Upper lobe of right lung (tissue), 1 donor: ENCODE measurements at regions not wholly inside any gene's neighbourhood (a gene's known extent, or its start where the extent isn't known, plus 50 kb on each side); places are given as distances from the start of the nearest gene placed in this dataset.
"Not testable (repeated sequence)": the region's sequence is repeated elsewhere in the genome, so short reads cannot be mapped to it uniquely, and the experiment has no call there.

ENCODE experiments used
- ATAC-seq: fragments of 200-7000 bp; cut with Tn5 transposase; one replicate; pipeline ENCODE4 v1.9.1; 2020; ENCODE audit warnings: mild to moderate bottlenecking, moderate library complexity
- DNase-seq: peaks from one replicate; pipeline ENCODE4 v3.0.0-alpha.2; 2020
- H3K27ac ChIP-seq: fragments of 200-600 bp; one replicate; pipeline ENCODE4 v1.8.0; 2022
- H3K27me3 ChIP-seq: fragments of 200-600 bp; one replicate; pipeline ENCODE4 v1.8.0; 2022; ENCODE audit warnings: mild to moderate bottlenecking
- H3K36me3 ChIP-seq: fragments of 200-600 bp; one replicate; pipeline ENCODE4 v1.8.0; 2022
- H3K4me1 ChIP-seq: fragments of 200-600 bp; one replicate; pipeline ENCODE4 v1.8.0; 2022
- H3K4me3 ChIP-seq: fragments of 200-600 bp; one replicate; pipeline ENCODE4 v1.8.0; 2022; ENCODE audit warnings: mild to moderate bottlenecking
- H3K9me3 ChIP-seq: fragments of 200-600 bp; one replicate; pipeline ENCODE4 v1.8.0; 2022
- intact Hi-C: fragments of 100-400 bp; cut with DNase I; formaldehyde crosslinking; loops from one replicate; pipeline ENCODE4 v1.11.0; 2022
- TF ChIP-seq, protein P1 (sequence below): fragments of 200-600 bp; IDR thresholded peaks from one replicate; pipeline ENCODE4 v1.8.0; 2022; ENCODE audit warnings: antibody characterized with exemption
- donor health status: DM: no; HTN: yes; CAD: no; lungs with severe emphysema.

DNA sequence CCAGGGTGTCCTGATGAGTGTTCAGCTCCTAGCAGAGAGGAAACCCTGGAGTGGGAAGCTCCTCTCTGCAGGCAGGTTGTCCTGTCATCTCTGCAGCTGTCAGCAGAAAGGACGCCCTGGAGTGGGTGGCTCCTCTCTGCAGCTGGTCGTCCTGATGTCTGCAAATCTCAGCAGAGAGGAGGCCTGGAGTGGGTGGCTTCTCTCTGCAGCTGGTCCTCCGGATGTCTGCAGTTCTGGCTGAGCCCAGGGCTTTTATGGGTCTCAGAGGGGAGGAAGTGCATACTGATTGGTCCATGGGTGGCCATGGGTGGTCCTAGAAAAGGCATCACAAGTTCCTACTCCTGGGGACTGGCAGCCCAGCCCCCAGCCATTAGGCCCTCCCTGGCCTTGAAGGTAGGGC lies 102.6 kb upstream of the BNIP2 start:
- Histone ChIP-seq H3K27ac (no peak overlapping the region), H3K4me1 (no peaks in the 10 kb centered on the region), H3K27me3 (peaks cover 24% of the 10 kb centered on the region), H3K4me3 (no peak overlapping the region), H3K9me3 (no peaks in the 10 kb centered on the region), H3K36me3 (no peaks in the 10 kb centered on the region)
- DNase-seq (no peak), ATAC-seq (no peak)
- TF ChIP-seq, protein P1, sequence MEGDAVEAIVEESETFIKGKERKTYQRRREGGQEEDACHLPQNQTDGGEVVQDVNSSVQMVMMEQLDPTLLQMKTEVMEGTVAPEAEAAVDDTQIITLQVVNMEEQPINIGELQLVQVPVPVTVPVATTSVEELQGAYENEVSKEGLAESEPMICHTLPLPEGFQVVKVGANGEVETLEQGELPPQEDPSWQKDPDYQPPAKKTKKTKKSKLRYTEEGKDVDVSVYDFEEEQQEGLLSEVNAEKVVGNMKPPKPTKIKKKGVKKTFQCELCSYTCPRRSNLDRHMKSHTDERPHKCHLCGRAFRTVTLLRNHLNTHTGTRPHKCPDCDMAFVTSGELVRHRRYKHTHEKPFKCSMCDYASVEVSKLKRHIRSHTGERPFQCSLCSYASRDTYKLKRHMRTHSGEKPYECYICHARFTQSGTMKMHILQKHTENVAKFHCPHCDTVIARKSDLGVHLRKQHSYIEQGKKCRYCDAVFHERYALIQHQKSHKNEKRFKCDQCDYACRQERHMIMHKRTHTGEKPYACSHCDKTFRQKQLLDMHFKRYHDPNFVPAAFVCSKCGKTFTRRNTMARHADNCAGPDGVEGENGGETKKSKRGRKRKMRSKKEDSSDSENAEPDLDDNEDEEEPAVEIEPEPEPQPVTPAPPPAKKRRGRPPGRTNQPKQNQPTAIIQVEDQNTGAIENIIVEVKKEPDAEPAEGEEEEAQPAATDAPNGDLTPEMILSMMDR, result no peak
- intact Hi-C loops, result no loop called here

DNA sequence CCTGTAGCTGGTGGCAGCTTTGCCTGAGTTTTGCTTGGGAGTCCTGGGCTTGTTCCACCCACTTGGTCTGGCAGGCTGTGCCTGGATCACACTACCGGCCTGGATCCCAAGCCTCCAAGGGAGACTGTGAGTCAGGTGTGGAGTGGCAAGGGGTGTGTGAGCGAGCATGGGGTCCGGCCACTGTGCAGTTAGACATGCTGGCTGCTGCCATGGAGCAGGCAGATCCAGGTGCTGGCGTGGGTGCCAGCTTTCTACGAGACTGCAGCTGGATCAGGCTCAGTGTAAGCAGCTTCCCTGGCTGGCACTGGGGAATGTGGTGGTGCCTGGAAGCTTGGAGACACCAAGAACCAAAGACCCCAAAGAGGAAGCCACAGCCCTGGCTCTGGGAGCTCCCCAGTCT lies 102.0 kb upstream of the BNIP2 start:
- Histone ChIP-seq H3K27ac (no peak overlapping the region), H3K36me3 (no peaks in the 10 kb centered on the region), H3K9me3 (no peaks in the 10 kb centered on the region), H3K27me3 (peaks cover 24% of the 10 kb centered on the region), H3K4me3 (no peak overlapping the region), H3K4me1 (no peaks in the 10 kb centered on the region)
- intact Hi-C loops, result no loop called here
- ATAC-seq (no peak), DNase-seq (no peak)
- TF ChIP-seq, protein P1, result no peak

DNA sequence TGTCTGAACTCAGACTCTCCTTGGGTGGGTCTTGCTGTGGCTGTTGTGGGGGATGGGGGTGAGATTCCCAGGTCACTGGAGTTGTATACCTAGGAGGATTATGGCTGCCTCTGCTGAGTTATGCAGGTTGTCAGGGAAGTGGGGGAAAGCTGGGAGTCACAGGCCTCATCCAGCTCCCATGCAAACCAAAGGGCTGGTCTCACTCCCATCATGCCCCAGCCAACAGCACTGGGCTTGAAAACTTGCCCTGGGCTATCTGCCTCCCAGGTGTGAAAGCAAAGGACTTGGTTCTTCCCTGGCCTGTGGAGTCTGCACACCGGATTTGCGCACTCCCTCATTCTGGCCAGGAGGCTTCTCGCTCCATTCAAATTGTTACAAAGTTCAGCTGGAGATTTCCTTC lies 97.3 kb upstream of the BNIP2 start:
- H3K9me3 ChIP-seq, intact Hi-C loops, ATAC-seq, H3K4me3 ChIP-seq, H3K4me1 ChIP-seq, DNase-seq, H3K36me3 ChIP-seq, H3K27ac ChIP-seq, H3K27me3 ChIP-seq: not testable (repeated sequence)

DNA sequence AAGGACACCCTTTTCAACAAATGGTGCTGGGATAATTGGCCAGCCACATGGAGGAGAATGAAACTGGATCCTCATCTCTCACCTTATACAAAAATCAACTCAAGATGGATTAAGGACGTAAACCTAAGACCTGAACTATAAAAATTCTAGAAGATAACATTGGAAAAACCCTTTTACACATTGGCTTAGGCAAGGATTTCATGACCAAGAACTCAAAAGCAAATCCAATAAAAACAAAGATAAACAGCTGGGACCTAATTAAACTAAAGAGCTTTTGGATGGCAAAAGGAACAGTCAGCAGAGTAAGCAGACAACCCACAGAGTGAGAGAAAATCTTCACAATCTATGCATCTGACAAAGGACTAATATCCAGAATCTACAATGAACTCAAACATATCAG lies 96.9 kb upstream of the BNIP2 start:
- ATAC-seq, H3K4me3 ChIP-seq, intact Hi-C loops, H3K27ac ChIP-seq, H3K4me1 ChIP-seq, DNase-seq, H3K36me3 ChIP-seq, H3K9me3 ChIP-seq, H3K27me3 ChIP-seq: not testable (repeated sequence)

DNA sequence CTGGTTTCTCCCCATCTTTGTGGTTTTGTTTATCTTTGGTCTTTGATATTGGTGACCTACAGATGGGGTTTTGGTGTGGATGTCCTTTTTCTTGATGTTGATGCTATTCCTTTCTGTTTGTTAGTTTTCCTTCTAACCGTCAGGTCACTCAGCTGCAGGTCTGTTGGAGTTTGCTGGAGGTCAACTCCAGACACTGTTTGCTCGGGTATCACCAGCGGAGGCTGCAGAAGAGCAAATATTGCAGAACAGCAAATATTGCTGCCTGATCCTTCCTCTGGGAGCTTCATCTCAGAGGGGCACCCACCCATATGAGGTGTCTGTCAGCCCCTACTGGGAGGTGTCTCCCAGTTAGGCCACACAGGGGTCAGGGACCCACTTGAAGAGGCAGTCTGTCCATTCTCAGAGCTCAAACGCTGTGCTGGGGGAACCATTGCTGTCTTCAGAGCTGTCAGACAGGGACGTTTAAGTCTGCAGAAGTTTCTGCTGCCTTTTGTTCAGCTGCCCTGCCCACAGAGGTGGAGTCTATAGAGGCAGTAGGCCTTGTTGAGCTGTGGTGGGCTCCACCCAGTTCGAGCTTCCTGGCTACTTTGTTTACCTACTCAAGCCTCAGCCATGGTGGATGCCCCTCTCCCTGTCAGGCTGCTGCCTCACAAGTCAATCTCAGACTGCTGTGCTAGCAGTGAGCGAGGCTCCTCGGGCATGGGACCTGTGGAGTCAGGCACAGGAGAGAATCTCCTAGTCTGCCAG lies 94.8 kb upstream of the BNIP2 start:
- DNase-seq, H3K27me3 ChIP-seq, ATAC-seq, H3K9me3 ChIP-seq, H3K36me3 ChIP-seq, intact Hi-C loops, H3K4me1 ChIP-seq, H3K4me3 ChIP-seq, H3K27ac ChIP-seq: not testable (repeated sequence)

DNA sequence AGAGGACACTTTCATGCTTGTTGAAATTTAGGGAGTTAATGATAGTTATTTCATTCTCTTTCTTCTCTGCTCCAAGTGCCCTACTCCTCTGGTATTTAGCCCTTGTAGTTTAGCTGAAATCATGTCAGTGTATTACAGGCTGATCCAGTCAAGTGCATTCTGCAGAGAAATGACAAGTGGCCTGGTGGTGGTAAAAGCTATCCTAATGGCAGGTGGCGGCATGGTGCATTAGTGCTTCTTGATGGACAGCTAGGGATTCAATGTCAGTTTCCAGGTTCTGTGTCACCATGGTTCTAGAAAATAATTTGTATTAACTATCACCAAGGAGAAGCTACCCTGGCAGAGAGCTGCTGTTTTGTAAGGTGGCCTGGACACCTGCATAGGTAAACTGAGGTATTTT lies 90.0 kb upstream of the BNIP2 start:
- TF ChIP-seq, protein P1, result no peak
- H3K9me3 ChIP-seq, result no peaks in the 10 kb centered on the region
- DNase-seq, result no peak
- intact Hi-C loops, result no loop called here
- no peaks in the 10 kb centered on the region for H3K36me3 ChIP-seq
- no peak for ATAC-seq
- no peaks in the 10 kb centered on the region for H3K4me1 ChIP-seq
- no peaks in the 10 kb centered on the region for H3K27me3 ChIP-seq
- no peak overlapping the region for H3K4me3 ChIP-seq
- no peak overlapping the region for H3K27ac ChIP-seq

DNA sequence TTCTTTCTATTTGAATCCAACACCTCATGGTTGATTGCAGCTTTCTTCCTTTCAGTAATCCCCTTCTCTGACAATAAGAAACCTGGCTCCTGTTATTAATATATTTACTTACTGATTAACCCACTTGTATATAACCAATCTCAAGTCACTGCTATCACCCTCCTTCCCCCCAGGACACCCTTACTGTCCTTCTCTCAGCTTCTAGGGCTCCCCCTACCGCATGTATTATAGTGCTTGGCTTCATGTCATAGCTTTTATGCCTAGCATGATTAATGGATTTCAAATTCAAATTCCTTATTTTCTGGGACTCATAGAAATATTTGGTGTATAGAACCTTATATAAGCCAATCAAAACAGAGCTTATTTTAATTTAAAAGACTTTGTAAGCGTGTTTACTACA lies 75.7 kb upstream of the BNIP2 start:
- H3K36me3 ChIP-seq, result no peaks in the 10 kb centered on the region
- no peaks in the 10 kb centered on the region for H3K4me1 ChIP-seq
- DNase-seq (no peak), ATAC-seq (no peak)
- TF ChIP-seq, protein P1, result no peak
- no peak overlapping the region for H3K27ac ChIP-seq
- no peak overlapping the region for H3K4me3 ChIP-seq
- intact Hi-C loops, result no loop called here
- peaks cover 15% of the 10 kb centered on the region for H3K27me3 ChIP-seq
- no peaks in the 10 kb centered on the region for H3K9me3 ChIP-seq
